Cerebellar nuclear complex (tissue), 1 donor: ENCODE measurements at regions not wholly inside any gene's neighbourhood (a gene's known extent, or its start where the extent isn't known, plus 50 kb on each side); places are given as distances from the start of the nearest gene placed in this dataset.

Experiments used
- DNase-seq, 2 experiments: peaks; one replicate each; lab custom pipeline; 2025; lab: John Stamatoyannopoulos, UW

DNA sequence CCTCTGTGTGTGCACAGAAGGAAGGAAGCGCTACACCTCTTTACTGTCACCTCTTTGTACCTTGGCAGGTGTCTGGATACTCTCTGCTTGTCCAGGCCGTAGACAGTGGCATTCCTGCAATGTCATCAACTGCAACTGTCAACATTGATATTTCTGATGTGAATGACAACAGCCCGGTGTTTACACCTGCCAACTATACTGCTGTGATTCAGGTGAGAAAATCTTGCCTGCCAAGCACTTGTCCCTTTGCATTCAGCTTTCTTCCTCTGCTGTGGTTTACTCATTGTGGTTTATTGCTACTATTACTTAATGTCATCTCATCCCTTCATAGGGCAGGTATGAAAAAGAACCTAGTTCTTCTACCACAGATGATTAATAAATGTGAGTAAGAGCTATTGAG lies 131.9 kb upstream of the MTNR1B start:
- DNase-seq, result no peak

DNA sequence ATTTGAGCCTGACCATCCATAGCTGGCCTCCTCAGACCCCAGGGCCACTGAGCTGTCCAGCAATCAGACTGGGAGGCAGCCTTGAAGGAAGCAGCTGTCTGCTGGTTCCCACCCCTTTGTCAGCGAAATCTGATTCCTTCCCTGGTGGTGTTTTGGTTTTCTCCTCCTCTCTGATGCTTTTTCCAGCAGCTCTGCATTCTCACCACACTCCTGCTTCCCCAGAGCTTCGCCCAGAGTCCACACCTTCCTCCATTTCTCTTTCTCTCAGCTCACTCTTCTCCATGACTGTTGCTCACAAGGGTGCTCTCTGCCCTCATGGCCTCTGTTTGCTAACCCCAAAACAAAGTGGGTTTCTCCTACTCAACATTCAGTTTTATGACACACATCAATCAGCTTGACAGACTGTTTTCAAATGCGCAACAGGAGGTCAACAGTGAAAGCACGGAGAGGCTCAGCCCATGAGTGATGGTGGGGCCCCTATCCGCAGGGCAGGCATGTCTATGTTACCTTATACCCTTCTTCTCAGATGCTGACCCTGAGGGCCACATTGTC lies 130.6 kb upstream of the MTNR1B start:
- no peak for DNase-seq

GRCh38 chr11:92839450-92839849 lies 130.0 kb upstream of the MTNR1B start:
- DNase-seq, result no peak

- DNase-seq, result no peak
These were observed 127.7 kb upstream of the MTNR1B start for GRCh38 chr11:92841719-92842118.

DNA sequence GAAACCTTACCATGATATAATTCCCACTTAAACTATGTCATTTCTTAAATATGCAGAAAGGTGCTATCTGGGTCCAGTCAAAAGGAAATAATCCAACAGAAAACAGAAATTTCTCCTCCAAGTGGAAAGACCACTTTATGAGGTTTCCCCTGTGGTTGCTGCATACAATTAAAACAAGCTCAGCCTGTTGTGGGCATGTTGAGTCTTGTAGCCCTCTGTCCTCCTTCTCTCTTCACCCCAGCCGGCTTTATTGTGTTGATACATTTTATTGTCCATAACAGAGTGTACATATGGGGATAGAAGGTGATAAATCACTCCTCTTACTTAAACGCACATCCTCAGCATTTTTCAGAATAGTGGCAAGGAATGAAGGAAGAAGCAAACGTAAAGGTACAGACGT lies 126.0 kb upstream of the MTNR1B start:
- no peak for DNase-seq

DNA sequence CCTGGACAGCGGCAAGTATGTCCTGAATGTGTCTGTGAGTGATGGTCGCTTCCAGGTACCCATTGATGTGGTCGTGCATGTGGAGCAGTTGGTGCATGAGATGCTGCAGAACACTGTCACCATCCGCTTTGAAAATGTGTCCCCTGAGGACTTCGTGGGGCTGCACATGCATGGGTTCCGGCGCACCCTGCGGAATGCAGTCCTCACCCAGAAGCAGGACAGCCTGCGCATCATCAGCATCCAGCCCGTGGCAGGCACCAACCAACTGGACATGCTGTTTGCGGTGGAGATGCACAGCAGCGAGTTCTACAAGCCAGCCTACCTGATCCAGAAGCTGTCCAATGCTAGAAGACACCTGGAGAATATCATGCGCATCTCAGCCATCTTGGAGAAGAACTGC lies 125.3 kb upstream of the MTNR1B start:
- DNase-seq, result no peak

DNA sequence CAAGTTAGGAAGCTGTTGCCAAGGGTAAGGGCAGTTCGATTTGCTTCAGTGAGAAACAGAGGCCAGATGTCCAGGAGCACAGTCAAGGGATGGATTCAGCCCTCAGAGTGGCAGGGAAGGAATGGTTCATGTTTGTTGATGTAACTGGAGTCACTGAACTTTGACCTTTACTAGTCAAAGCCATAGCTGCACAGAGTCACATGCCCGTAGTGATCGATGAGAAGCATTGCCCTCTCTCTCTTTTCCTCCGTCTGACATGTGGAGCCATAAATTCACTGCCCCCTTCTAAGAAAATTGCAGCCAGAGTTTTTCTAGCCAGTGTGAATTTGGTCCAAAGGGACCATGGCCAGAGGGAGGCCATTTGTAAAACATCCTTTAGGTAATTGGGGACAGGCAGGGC lies 124.1 kb upstream of the MTNR1B start:
- DNase-seq, result no peak

DNA sequence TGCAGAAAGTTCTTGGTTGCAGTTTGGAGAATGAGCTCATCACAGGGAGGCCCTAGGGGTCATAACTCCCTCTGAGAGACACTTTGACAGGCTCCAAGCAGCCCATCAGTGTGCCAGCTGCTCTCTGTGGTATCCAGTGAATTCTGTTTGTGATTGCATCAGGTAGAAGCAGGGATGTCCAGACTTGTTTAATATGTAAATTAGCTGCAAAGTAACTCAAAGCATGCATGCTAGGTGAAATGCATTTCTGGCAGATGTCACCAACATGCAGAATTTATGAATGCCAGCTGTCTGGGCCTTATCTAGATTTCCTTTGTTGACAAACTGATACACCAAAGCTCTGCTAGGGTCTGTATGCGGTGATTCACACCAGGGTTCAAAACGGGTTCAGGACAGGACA lies 123.6 kb upstream of the MTNR1B start:
- no peak for DNase-seq

DNA sequence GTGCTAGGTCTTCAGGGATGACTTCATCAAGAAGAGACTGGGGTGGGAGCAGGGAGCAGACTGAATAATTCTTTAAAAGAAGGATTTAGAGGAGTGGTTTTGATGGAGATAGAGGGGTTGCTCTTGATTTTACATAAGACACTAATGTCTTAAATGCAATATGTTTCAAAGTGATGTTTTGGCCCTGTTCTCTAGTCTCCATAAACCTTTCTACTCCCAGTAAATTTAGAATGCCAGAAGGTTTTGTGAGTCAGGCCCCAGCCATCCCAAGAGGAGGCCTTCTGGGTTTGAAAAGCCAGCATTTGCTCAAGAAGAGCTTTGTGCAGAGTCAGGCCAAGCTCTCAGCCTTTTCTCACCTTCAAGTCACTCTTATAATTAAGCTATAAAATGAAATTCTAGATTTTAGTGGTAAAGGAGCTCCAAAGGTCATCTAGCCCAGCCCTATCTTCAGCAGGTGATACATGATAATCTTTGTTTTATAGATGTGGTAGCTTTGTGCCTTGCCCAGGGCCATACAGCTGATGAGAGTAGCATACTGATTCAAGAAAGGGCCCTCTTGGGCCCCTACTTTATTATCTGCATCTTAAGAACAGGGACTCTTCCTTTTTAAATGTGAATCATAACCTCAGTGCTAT lies 122.8 kb upstream of the MTNR1B start:
- no peak for DNase-seq

DNA sequence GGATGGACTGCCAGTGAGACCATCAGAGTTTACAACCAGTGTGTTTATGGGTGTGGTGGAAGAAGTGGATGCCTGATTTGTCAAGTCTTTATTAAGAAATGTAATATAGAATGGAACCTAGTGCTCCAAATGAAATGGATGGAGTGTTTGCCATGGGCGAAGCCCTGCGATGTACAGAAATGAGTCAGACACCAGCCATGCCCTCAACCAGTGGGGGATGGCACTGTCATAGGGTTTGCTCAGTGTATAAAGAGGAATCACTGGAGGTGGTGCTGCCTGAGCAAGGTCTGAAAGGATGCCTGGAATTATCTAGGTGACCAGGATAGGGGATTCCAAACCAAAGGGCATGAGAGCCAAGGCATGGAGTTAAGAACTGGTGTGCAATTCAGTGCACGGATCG lies 120.9 kb upstream of the MTNR1B start:
- no peak for DNase-seq

DNA sequence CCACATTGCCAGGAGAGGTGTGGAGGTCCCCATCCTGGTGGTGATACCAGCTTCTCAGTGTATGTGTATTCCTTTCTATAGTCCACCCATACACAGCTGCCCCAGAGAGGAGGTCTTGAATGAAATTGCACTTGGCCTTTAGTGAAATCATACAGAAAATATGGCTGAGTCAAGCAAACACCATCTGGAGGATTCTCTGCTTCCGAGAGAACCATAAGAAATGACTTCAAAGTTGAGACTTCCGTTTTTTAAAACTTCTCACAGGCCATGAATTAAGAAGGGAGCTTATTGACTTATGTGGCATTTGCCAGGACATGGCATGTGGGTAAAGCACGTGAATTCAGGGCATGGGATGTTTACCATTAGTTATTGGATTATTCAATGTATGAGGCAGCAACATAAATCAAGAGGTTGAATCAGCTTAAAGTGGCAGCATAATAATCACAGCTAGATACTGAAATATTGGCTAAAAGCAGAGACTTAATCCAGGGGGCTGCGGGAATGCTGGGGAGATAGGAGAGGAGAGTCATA lies 119.1 kb upstream of the MTNR1B start:
- DNase-seq, result no peak

DNA sequence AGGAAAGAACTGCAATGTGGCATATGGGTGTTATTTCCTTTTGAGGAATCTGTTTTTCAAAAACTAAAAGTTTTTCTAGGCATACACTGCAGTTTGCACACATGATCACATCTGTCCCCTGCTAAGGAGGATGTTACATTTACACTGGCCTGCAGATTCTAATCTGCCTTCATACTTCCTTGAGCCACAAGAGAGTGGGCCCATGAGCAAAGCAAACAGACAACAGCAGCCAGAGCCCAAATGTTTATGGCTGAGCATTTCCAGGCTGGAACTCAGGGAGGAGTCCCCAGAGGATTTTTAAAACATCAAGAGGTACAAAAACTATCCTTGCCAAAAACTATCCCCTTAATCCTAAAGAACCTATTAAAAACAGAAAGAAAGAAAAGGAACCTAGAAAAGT lies 117.2 kb upstream of the MTNR1B start:
- no peak for DNase-seq

GRCh38 chr11:92852946-92853345 lies 116.5 kb upstream of the MTNR1B start:
- DNase-seq, result no peak

DNA sequence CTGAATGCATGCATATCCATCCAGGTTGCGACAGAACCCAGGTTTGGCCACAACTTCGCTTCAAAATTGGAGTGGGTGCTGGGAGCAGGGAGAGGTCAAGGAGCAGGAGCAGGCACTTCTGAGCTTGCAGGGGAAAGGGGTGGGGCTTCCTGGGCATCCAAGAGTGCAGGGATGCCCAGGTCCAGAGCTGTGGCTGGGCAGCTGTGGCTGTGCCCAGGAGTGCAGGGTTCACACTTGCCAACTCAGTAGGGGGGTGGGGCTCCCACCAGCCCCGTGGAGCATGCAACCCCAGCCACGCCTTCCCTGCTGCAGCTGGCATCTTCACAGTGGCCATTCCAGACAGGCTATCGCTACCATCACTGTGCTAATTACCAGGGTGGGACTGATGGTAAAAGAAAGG lies 115.3 kb upstream of the MTNR1B start:
- DNase-seq, result no peak

- DNase-seq, result no peak
These were observed 114.5 kb upstream of the MTNR1B start for GRCh38 chr11:92854952-92855351.

GRCh38 chr11:92855607-92856405 lies 113.6 kb upstream of the MTNR1B start:
- no peak for DNase-seq

- no peak for DNase-seq
These were observed 112.0 kb upstream of the MTNR1B start for GRCh38 chr11:92857407-92857806.

DNA sequence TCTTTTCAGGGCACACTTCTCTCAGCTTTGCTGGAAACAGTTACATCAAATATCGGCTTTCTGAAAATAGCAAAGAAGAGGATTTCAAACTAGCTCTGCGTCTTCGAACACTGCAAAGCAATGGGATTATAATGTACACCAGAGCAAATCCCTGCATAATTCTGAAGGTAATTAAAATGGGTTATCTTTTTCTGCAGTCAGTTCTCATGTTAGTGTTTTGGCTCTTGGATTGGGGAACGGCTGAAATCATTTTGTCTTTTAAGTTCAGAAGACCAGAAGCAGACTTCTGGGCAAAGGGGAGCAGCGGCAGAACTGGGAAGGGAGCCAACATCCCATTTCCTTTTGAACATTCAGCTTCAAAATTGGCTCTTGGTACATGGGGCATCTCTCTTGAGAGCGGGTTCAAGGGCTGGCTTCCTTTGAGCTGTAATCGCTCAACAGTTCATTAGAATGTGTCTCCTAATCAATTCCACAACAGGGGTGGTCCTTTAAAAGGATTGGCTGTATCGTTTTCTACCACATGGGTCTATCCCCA lies 110.2 kb upstream of the MTNR1B start:
- no peak for DNase-seq

DNA sequence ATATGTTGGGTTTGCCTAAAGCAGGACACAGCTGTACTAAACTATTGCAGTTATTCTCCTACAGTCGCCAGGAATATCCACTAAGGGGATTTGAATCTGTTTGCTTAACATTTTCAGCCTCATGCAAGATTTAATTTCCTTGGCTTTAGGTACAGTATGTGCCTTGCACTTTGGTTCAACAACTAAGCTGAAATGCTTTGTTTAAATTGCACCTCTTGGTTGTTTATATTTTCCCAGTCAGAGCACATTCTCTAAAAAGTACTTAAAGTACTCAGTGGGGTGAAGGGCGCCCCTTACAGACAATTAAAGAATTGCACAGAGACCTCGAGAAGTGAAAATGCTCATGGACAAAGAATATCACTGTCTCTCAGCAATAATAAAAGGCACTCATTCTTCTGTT lies 107.8 kb upstream of the MTNR1B start:
- DNase-seq, result no peak

GRCh38 chr11:92865352-92865751 lies 104.1 kb upstream of the MTNR1B start:
- DNase-seq, result no peak

DNA sequence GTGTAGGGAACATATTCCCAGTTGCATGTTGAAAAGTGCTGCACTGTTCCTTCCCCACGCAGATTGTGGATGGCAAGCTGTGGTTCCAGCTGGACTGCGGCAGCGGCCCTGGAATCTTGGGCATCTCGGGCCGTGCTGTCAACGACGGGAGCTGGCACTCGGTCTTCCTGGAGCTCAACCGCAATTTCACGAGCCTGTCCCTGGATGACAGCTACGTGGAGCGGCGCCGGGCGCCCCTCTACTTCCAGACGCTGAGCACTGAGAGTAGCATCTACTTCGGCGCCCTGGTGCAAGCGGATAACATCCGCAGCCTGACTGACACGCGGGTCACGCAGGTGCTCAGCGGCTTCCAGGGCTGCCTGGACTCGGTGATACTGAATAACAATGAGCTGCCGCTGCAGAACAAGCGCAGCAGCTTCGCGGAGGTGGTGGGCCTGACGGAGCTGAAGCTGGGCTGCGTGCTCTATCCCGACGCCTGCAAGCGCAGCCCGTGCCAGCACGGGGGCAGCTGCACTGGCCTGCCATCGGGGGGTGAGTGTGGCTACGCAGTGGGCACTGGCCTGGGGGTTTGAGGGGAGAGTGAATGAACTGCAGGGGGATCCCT lies 102.7 kb upstream of the MTNR1B start:
- no peak for DNase-seq

DNA sequence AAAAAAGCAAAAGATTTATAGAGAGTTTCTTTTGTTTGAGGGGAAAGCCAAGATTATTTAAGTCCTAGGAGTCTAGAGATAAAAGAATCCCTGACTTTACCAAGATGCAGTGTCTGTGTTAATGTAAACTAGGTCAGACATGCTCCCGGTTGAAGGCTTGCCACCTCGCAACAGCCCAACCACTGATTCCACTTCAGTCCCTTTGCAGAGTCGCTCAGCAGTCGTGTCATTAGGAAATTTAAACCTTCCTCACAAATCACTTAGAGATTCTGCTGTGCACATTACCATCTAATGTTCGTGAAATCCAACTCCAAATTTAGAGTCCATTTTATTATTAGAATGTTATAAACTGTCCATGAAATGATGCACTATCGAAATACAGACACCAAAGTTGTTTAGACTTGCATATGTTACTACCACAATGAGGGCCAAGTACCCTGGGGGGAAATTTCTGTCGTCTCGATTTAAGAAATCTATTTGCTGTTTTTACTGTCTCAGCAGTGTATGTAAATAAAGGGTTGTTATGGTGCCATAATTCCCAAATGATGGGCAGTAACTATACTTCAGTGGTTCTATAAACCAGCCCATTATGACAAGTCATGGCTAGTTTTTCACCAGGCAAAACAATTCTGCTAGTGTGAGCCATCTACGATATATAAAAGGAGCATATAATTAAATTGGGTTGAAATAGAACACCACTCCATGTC lies 101.4 kb upstream of the MTNR1B start:
- no peak for DNase-seq
